NCI-H2227 treated with DMSO at 0.1 percent for 48 hours (cell line): ENCODE measurements at regions not wholly inside any gene's neighbourhood (a gene's known extent, or its start where the extent isn't known, plus 50 kb on each side); places are given as distances from the start of the nearest gene placed in this dataset.

ENCODE experiments used
- DNase-seq: peaks from one replicate; lab custom pipeline; 2025; lab: John Stamatoyannopoulos, UW

- no peak for DNase-seq
Measured at GRCh38 chr2:187136646-187137045, 287.7 kb upstream of the ZSWIM2 start.

- no peak for DNase-seq
Measured at GRCh38 chr2:187134306-187134705, 285.3 kb upstream of the ZSWIM2 start.

GRCh38 chr2:187129868-187130267 is 280.9 kb upstream of the ZSWIM2 start:
- no peak for DNase-seq

- DNase-seq = no peak
Measured at GRCh38 chr2:187129306-187129705, 280.3 kb upstream of the ZSWIM2 start.

- DNase-seq = no peak
Measured at GRCh38 chr2:187126247-187127005, 277.5 kb upstream of the ZSWIM2 start.

- no peak for DNase-seq
Measured at GRCh38 chr2:187125318-187125717, 276.3 kb upstream of the ZSWIM2 start.

GRCh38 chr2:187124529-187124928 is 275.6 kb upstream of the ZSWIM2 start:
- no peak for DNase-seq

- no peak for DNase-seq
Measured at GRCh38 chr2:187118331-187119099, 269.5 kb upstream of the ZSWIM2 start.

- no peak for DNase-seq
Measured at GRCh38 chr2:187117483-187117882, 268.5 kb upstream of the ZSWIM2 start.

GRCh38 chr2:187115627-187116026 is 266.7 kb upstream of the ZSWIM2 start:
- no peak for DNase-seq

- no peak for DNase-seq
Measured at GRCh38 chr2:187107001-187107400, 258.0 kb upstream of the ZSWIM2 start.

- DNase-seq = no peak
Measured at GRCh38 chr2:187105218-187105617, 256.2 kb upstream of the ZSWIM2 start.

- DNase-seq = no peak
Measured at GRCh38 chr2:187102381-187102780, 253.4 kb upstream of the ZSWIM2 start.

- no peak for DNase-seq
Measured at GRCh38 chr2:187098154-187098553, 249.2 kb upstream of the ZSWIM2 start.

GRCh38 chr2:187093771-187094412 is 244.9 kb upstream of the ZSWIM2 start:
- DNase-seq = no peak

GRCh38 chr2:187091664-187092063 is 242.7 kb upstream of the ZSWIM2 start:
- DNase-seq = no peak

GRCh38 chr2:187084524-187084923 is 235.6 kb upstream of the ZSWIM2 start:
- no peak for DNase-seq

GRCh38 chr2:187081461-187081860 is 232.5 kb upstream of the ZSWIM2 start:
- DNase-seq = no peak

- no peak for DNase-seq
Measured at GRCh38 chr2:187079901-187080300, 230.9 kb upstream of the ZSWIM2 start.

GRCh38 chr2:187078297-187078696 is 229.3 kb upstream of the ZSWIM2 start:
- no peak for DNase-seq

GRCh38 chr2:187075671-187076070 is 226.7 kb upstream of the ZSWIM2 start:
- no peak for DNase-seq

GRCh38 chr2:187075199-187075635 is 226.2 kb upstream of the ZSWIM2 start:
- DNase-seq = no peak

GRCh38 chr2:187058198-187058597 is 209.2 kb upstream of the ZSWIM2 start:
- no peak for DNase-seq
